HG02623 (cell line): ENCODE measurements at regions not wholly inside any gene's neighbourhood (a gene's known extent, or its start where the extent isn't known, plus 50 kb on each side); places are given as distances from the start of the nearest gene placed in this dataset.

Experiments used
- ATAC-seq: cut with Tn5 transposase; IDR thresholded peaks from one replicate; pipeline ENCODE4 v1.9.1; 2021; ENCODE audit warnings: moderate library complexity; ENCODE audit not compliant: unreplicated experiment

- no peak for ATAC-seq
Observed at GRCh38 chr10:4353059-4353655, 472.9 kb upstream of the AKR1E2 start.

GRCh38 chr10:4352414-4352961 is 473.5 kb upstream of the AKR1E2 start:
- ATAC-seq: no peak

- no peak for ATAC-seq
Observed at GRCh38 chr10:4351723-4352413, 474.1 kb upstream of the AKR1E2 start.

- ATAC-seq: no peak
Observed at GRCh38 chr10:4347397-4347796, 478.6 kb upstream of the AKR1E2 start.

GRCh38 chr10:4345877-4346646 is 479.9 kb upstream of the AKR1E2 start:
- no peak for ATAC-seq

- ATAC-seq: no peak
Observed at GRCh38 chr10:4344492-4344994, 481.5 kb upstream of the AKR1E2 start.

- no peak for ATAC-seq
Observed at GRCh38 chr10:4343873-4344272, 482.1 kb upstream of the AKR1E2 start.

- no peak for ATAC-seq
Observed at GRCh38 chr10:4343091-4343490, 482.9 kb upstream of the AKR1E2 start.

GRCh38 chr10:4338768-4339167 is 487.2 kb upstream of the AKR1E2 start:
- ATAC-seq: no peak

- ATAC-seq: no peak
Observed at GRCh38 chr10:4337563-4337962, 488.4 kb upstream of the AKR1E2 start.

GRCh38 chr10:4334871-4335270 is 491.1 kb upstream of the AKR1E2 start:
- no peak for ATAC-seq

- no peak for ATAC-seq
Observed at GRCh38 chr10:4334015-4334414, 492.0 kb upstream of the AKR1E2 start.

- no peak for ATAC-seq
Observed at GRCh38 chr10:4333459-4333894, 492.5 kb upstream of the AKR1E2 start.

GRCh38 chr10:4332764-4333458 is 493.1 kb upstream of the AKR1E2 start:
- ATAC-seq: no peak

- no peak for ATAC-seq
Observed at GRCh38 chr10:4331150-4331549, 494.9 kb upstream of the AKR1E2 start.

GRCh38 chr10:4330636-4331035 is 495.4 kb upstream of the AKR1E2 start:
- no peak for ATAC-seq

GRCh38 chr10:4329225-4329624 is 496.8 kb upstream of the AKR1E2 start:
- ATAC-seq: no peak

- ATAC-seq: no peak
Observed at GRCh38 chr10:4326647-4327046, 499.4 kb upstream of the AKR1E2 start.

- ATAC-seq: no peak
Observed at GRCh38 chr10:4319870-4320367, 506.1 kb upstream of the AKR1E2 start.

GRCh38 chr10:4316161-4316810 is 509.7 kb upstream of the AKR1E2 start:
- ATAC-seq: no peak
